Endothelial cell of umbilical vein (primary cell): ENCODE measurements at regions not wholly inside any gene's neighbourhood (a gene's known extent, or its start where the extent isn't known, plus 50 kb on each side); places are given as distances from the start of the nearest gene placed in this dataset.

Source experiments
- CTCF ChIP-seq, 2 donors: IDR thresholded peaks; 1 replicate in 1 of 2; 2 replicates in 1 of 2; pipeline ENCODE4 v1.5.1; 2011; ENCODE audit warnings: low read length in 2 of 2, mild to moderate bottlenecking in 2 of 2, moderate library complexity in 2 of 2, control low read depth in 1 of 2, inconsistent platforms in 1 of 2, low read depth in 1 of 2; ENCODE audit not compliant: insufficient read depth in 1 of 2; ENCODE audit errors: extremely low read depth in 1 of 2
- EZH2 ChIP-seq: IDR thresholded peaks from 2 replicates; pipeline ENCODE4 v1.6.1; 2012; ENCODE audit warnings: borderline replicate concordance, low read depth, mild to moderate bottlenecking, moderate library complexity, low read length, inconsistent platforms; ENCODE audit not compliant: severe bottlenecking
- JUN ChIP-seq: IDR thresholded peaks from 2 replicates; pipeline ENCODE4 v1.6.1; 2011; ENCODE audit warnings: borderline replicate concordance, low read depth; ENCODE audit not compliant: insufficient read length, insufficient read depth
- MAX ChIP-seq: IDR thresholded peaks from 2 replicates; pipeline ENCODE4 v1.6.1; 2011; ENCODE audit not compliant: insufficient read depth, insufficient read length
- MYC ChIP-seq: IDR thresholded peaks from one replicate; pipeline ENCODE4 v1.6.1; 2011; ENCODE audit warnings: mild to moderate bottlenecking, low read depth, low read length
- POLR2A ChIP-seq: IDR thresholded peaks from 2 replicates; pipeline ENCODE4 v1.6.1; 2012; ENCODE audit warnings: low read depth, mild to moderate bottlenecking, control low read depth, low read length
- POLR2AphosphoS5 ChIP-seq: IDR thresholded peaks from 2 replicates; pipeline ENCODE4 v1.6.1; 2012; ENCODE audit warnings: low read depth, mild to moderate bottlenecking, control low read depth, low read length, moderate library complexity; ENCODE audit not compliant: insufficient read depth

DNA sequence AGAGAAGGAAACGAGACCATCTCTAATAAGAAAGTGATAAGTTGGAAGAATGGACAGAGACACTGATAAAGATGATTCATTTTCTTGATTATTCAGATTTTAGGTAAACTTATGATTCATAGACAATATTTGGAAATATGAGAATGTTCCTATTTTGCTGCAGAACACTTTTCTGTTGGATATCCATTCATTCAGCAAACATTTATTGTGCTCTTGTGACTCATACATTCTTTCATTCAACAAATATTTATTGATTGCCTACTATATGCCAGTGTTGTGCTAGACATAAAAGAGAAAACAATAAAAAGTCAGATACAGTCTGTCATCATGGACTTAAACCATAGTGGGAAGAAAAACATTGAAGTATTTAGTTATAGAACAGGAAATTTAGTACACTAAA, 1232.0 kb downstream of the STIM2 start:
- TF ChIP-seq POLR2A (no peak), EZH2 (no peak), CTCF (IDR thresholded peaks at IDR 0.05; ENCODE audit: extremely low read depth in 1 of 2, insufficient read depth in 1 of 2, low read depth in 1 of 2, low read length in 2 of 2) (no peak), POLR2AphosphoS5 (no peak), MAX (no peak), JUN (no peak), MYC (no peak)
